SW 1271 (cell line): ENCODE measurements at regions not wholly inside any gene's neighbourhood (a gene's known extent, or its start where the extent isn't known, plus 50 kb on each side); places are given as distances from the start of the nearest gene placed in this dataset.
"Not testable (repeated sequence)": the region's sequence is repeated elsewhere in the genome, so short reads cannot be mapped to it uniquely, and the experiment has no call there.

Experiments used
- DNase-seq, 2 experiments: peaks; one replicate each; lab custom pipeline; 2025; lab: John Stamatoyannopoulos, UW

GRCh38 chr14:48052973-48053372, 377.6 kb upstream of the MDGA2 start:
- DNase-seq, result no peak

DNA sequence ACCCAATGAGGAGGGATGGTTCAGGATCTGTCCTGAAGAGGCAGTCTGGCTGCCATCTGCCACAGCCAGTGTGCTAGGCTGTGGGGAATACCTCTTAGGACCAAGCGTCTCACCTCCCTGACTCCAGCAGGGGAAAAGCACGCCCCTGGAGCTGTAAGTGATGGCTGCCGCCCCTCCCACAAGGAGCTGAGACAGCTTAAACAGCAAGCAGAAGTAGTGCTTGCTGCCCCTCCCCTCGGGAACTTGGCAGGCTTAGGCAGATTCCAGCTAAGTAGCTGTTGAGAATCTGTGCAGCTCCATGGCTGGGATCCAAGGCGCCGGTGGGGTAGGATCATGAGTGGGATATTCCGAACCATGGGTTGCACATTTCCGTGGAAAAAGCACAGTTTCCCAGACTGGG, 360.4 kb upstream of the MDGA2 start:
- DNase-seq, result no peak

- DNase-seq, result no peak
These were observed 351.7 kb upstream of the MDGA2 start for GRCh38 chr14:48027115-48027514.

DNA sequence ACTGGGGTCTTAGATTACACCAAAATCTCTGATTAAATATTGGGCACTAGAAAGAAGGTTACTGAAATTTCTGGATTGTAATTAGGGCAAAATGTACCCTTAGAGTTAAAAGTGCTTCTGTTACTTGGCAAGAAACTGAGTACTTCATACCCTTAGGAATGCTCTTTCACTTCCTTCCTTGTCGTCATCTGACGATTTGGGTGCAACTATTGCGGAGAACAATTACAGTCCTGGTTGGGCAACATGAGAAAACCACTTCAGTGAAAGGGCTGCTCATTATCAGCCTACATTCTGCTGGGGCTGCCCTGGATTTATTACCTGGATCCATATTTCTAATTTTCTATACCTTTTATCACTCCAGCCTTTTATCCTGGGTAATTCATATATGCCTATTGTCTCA, 348.5 kb upstream of the MDGA2 start:
- no peak for DNase-seq

- DNase-seq, result not testable (repeated sequence)
These were observed 336.1 kb upstream of the MDGA2 start for GRCh38 chr14:48011484-48011883.

GRCh38 chr14:48008646-48009045, 333.2 kb upstream of the MDGA2 start:
- DNase-seq, result no peak

DNA sequence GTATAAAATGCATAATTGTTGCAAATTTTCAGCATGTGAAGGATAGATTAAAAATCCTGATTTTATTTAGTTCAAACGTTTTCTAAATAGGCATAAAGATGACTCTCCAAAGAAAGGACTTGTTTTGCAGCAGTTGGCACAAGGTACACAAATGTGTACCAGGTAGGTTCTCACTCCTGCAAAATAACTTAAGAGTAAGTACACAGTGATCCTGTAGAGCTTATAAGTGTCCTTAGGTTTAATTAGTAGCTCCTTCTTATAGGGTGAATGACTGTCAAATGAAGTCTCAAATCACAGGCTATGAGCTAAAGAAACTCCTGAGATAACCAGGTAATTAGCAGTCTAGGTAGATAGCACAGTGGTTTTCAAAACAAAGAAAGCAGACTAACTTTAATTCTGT, 330.6 kb upstream of the MDGA2 start:
- no peak for DNase-seq

DNA sequence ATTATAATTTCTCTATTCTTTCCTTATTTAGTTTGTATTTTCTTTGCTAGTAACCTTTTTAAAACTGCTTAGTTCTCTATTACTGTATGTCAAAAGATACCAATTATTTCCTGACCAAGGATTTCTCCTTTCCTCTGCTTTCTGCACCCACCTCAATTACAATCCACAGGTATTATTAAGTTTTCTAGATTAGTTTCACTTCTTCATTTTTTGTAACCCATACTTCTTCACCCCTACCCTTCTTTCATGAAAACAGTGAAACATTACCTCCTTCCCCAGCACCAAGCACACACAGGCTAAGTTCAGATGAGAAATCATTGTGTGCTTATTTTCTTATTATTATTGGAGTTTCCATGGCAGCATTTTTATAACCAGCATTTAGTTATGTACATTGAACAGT, 318.5 kb upstream of the MDGA2 start:
- no peak for DNase-seq

DNA sequence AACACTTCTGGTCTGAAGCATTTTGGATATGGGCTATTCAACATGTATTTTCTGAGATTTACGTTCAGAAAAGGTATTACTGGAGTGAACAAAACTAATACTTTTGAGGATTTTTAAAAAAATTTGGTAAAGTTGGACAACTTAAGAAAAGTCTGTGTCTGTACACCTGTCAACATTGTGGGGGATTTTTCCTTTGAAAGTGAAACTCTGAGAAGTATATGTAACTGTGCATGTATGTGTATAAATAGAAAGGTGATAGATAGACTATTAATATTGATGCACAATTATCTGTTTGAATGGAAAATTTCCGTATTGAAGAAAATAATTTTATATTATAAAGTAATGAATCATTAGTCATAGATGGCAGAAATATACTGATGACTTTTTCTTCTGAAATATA, 312.8 kb upstream of the MDGA2 start:
- DNase-seq, result no peak

DNA sequence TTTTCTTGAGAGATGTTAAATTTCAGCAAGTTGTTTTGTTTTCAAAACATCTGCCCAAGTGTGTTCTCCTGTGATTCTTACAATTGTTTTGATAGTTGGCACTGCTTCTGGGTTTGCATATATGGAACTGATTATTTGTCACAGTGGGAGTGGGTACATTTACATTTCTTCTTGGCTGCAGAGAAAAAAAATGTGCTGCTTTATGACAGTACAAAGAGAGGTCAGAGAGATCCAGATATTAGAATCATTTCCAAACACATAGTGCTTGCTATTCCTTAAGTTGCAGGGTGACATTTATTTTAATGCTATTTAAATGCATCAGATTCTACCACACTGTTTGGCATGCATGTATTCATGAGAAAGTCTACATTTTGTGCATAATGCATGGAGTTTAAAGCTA, 303.5 kb upstream of the MDGA2 start:
- DNase-seq, result no peak

- no peak for DNase-seq
These were observed 300.7 kb upstream of the MDGA2 start for GRCh38 chr14:47976139-47976538.

DNA sequence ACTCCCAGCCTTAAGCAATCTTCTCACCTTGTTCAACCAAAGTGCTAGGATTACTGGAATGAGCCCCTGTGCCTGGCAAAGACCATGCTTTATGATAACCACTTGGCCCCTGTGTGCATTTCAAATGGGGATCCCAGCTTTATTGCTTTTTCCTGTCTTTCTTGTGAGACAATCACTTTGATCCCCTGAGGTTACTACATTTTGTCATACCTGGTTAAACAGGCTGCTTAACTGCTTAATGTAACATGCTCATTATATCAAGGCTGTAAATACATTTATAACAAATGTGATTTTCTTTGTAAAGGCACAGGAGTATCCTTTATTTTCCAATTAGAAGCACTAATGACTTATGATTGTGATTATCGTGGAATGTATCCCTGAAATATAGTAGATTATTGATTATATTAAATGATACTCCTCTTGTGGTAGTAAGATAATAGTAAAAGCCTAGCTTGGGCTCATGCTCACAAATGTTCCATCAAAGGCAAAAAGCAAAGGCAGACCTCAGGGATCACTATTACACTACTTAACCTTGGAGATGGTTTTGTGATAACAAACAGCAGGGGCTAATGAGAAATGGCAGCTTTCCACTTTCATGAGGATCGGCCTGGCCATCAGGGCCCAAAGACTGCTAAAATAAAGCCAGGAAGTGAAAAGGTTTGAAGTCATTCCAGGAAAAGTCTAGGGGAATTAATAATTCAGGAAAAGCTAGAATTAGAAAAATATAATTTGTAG, 290.8 kb upstream of the MDGA2 start:
- no peak for DNase-seq

DNA sequence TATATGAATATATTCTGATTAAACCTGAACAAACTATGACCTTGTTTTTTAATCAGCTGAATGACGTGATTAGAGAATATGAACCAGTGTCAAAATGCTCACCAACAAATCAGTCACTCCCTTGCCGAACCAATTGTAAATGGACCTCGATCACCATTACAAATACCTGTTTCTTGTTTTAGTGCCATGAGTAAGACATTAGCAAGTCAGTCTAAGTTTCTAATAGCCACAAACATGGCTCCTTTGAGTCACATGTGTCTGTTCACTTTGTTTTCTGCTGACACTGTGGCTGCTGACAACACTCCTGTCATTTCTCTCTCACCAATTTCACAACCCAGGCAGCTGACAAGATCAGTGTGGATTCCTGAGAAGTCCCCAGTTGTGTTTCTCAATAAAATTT, 286.2 kb upstream of the MDGA2 start:
- DNase-seq, result no peak

GRCh38 chr14:47959740-47960139, 284.3 kb upstream of the MDGA2 start:
- DNase-seq, result peak in 1 of 2 experiments; percentile 3

- no peak for DNase-seq
These were observed 273.6 kb upstream of the MDGA2 start for GRCh38 chr14:47949006-47949405.

GRCh38 chr14:47935332-47935731, 259.9 kb upstream of the MDGA2 start:
- DNase-seq, result no peak

DNA sequence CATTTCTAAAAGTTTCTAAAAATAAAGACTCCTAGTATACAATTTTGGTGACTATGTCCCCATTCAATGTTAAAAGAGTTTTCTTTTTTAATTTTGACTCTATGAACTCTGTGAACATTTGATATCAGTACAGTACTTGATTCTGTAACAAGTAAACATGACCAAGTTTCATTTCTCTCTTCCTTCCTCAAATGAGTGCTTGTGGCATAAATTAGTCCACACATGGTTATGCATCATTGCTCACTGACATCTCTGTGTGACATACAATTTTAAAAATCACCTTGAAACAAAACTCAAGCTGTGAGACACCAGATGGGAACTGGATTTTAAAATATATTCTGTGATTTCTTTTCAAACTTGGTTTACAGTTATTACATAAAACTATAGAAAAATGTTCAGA, 253.9 kb upstream of the MDGA2 start:
- DNase-seq, result no peak

- no peak for DNase-seq
These were observed 245.7 kb upstream of the MDGA2 start for GRCh38 chr14:47921133-47921532.

DNA sequence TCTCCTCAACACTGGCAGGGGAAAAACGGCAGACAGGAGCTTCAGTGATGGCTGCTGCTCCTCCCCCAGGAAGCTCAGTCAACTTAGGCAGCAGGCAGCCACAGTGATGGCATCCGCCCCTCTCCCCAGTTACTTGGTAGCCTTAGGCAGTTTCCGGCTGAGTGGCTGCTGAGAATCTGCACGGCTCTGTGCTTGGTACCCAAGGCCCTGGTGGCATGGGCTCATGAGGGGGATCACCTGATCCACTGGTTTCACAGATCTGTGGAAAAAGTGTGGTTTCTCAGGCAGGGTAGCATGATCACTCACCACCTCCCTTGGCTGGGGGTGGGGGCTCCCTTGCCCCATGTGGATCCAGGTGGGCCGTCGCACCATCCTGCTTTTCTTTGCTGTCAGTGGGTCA, 244.6 kb upstream of the MDGA2 start:
- no peak for DNase-seq

DNA sequence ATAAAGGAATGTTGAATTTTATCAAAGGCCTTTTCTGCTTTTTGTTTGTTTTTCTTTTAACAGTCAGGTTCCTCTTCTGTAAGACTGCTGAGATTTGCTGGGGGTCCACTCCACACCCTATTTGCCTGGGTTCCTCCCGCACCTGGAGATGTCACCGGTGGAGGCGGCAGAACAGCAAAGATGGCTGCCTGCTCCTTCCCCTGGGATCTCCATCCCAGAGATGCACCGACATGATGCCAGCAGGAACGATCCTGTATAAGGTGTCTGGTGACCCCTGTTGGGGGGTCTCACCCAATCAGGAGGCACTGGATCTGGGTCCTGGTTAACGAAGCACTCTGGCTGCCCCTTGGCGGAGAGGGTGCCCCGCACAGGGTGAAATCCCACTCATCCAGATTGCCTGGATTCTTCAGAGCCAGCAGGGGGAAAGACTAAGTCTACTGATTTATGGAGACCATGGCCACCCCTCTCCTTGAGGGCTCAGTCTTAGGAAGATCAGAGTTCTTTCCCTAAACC, 244.0 kb upstream of the MDGA2 start:
- DNase-seq, result no peak

DNA sequence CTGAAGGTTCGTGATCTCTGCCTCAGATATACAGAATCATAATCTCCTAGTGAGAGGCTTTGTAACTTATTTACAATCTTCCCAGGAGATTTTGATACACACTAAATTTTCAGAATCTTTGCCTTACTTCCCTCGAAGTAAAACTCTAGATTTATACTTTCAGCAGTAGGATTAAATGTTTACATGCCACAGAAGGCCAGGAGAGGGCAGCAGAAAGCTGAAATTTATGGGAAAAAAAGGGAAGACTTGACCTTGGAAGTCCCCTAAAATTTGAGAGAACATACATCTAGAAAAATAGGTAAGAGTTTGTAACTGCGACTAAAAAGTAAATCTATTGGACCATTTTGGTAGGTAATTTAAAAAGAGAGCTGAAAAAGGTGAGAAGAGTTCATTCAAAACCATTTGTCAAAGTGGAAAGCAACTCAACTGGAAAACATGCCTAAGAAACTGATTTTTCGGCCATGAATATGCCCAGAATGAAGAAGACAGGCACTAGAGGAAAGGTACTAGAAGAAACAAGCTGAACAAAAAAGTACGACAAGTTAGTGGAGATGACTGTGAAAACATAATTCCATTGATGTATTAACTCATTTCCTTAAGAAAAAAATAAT, 242.0 kb upstream of the MDGA2 start:
- peak in 1 of 2 experiments; percentile 28 for DNase-seq

DNA sequence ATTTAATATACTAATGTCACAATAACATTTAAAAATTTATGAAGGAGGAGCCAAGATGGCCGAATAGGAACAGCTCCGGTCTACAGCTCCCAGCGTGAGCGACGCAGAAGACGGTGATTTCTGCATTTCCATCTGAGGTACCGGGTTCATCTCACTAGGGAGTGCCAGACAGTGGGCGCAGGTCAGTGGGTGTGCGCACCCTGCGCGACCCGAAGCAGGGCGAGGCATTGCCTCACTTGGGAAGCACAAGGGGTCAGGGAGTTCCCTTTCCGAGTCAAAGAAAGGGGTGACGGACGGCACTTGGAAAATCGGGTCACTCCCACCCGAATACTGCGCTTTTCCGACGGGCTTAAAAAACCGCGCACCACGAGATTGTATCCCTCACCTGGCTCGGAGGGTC, 225.7 kb upstream of the MDGA2 start:
- DNase-seq, result not testable (repeated sequence)

- no peak for DNase-seq
These were observed 224.3 kb upstream of the MDGA2 start for GRCh38 chr14:47899685-47900084.

DNA sequence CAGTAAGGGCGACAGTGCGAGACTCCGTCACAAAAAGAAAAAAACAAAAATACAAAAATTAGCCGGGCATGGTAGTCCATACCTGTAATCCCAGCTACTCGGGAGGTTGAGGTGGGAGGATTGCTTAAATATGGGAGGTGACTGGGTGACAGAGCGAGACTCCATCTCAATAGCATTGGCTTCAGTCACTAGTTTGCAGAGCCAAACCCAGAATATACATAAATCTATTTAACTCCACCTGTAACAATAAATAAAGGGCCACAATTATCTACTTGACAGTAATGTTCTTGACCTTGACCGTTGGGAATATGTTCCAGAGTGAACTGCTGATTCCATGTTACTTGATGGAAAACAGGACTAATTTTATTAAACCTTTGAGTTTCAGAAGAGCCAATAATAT, 198.9 kb upstream of the MDGA2 start:
- no peak for DNase-seq
